KMS-11 (cell line): ENCODE measurements at regions not wholly inside any gene's neighbourhood (a gene's known extent, or its start where the extent isn't known, plus 50 kb on each side); places are given as distances from the start of the nearest gene placed in this dataset.

Source experiments
- H2AFZ ChIP-seq: fragments of 200-600 bp; sonication (generic); 2 replicates; pipeline ENCODE4 v1.6.1; 2016; ENCODE audit warnings: antibody characterized with exemption, mixed run types, low read depth
- H3K27ac ChIP-seq: fragments of 200-600 bp; sonication (generic); 2 replicates; pipeline ENCODE4 v1.6.1; 2016; ENCODE audit warnings: mild to moderate bottlenecking, mixed run types
- H3K27me3 ChIP-seq: fragments of 200-600 bp; sonication (generic); 2 replicates; pipeline ENCODE4 v1.6.1; 2017; ENCODE audit warnings: mild to moderate bottlenecking, low read depth, mixed run types, moderate library complexity; ENCODE audit not compliant: insufficient read depth
- H3K36me3 ChIP-seq: fragments of 200-600 bp; sonication (generic); 2 replicates; pipeline ENCODE4 v1.6.1; 2017; ENCODE audit warnings: mild to moderate bottlenecking, mixed run types; ENCODE audit not compliant: insufficient read depth
- H3K4me1 ChIP-seq: fragments of 200-600 bp; sonication (generic); 2 replicates; pipeline ENCODE4 v1.6.1; 2016; ENCODE audit warnings: mild to moderate bottlenecking, low read depth, mixed run types; ENCODE audit not compliant: poor library complexity, severe bottlenecking
- H3K4me2 ChIP-seq: fragments of 200-600 bp; sonication (generic); 2 replicates; pipeline ENCODE4 v1.7.0; 2016; ENCODE audit warnings: mild to moderate bottlenecking, mixed run types
- H3K4me3 ChIP-seq: fragments of 200-600 bp; sonication (generic); IDR thresholded peaks from 2 replicates; pipeline ENCODE4 v1.6.1; 2017; ENCODE audit warnings: low read depth, low read length, mixed read lengths; ENCODE audit not compliant: insufficient read depth
- H3K79me2 ChIP-seq: fragments of 200-600 bp; sonication (generic); 2 replicates; pipeline ENCODE4 v1.6.1; 2016; ENCODE audit warnings: low read depth, mixed run types; ENCODE audit not compliant: insufficient read depth
- H3K9ac ChIP-seq: fragments of 200-600 bp; sonication (generic); 2 replicates; pipeline ENCODE4 v1.6.1; 2016; ENCODE audit warnings: mild to moderate bottlenecking, mixed run types
- H4K20me1 ChIP-seq: fragments of 200-600 bp; sonication (generic); 2 replicates; pipeline ENCODE4 v1.6.1; 2016; ENCODE audit warnings: mild to moderate bottlenecking, mixed run types; ENCODE audit not compliant: insufficient read depth
- CTCF ChIP-seq: fragments of 200-600 bp; sonication (generic); conservative IDR thresholded peaks from 2 replicates; pipeline ENCODE4 v1.6.1; 2017; ENCODE audit warnings: low read depth, mild to moderate bottlenecking, antibody characterized with exemption, low read length, moderate library complexity, mixed read lengths

- H3K79me2 ChIP-seq, result no peaks in the 10 kb centered on the region
- no peaks in the 10 kb centered on the region for H3K27me3 ChIP-seq
- peak overlapping the region; percentile 78 for H3K4me3 ChIP-seq
- H3K9ac ChIP-seq, result peak overlapping the region; percentile 57; the same call in 1 of the 2 replicates
- H4K20me1 ChIP-seq, result no peaks in the 10 kb centered on the region
- TF ChIP-seq CTCF, result no peak
- peak overlapping the region; percentile 76 for H3K27ac ChIP-seq
- peak overlapping the region; percentile 96 for H3K4me2 ChIP-seq
- no peaks in the 10 kb centered on the region for H3K36me3 ChIP-seq
- peaks cover 34% of the 10 kb centered on the region for H3K4me1 ChIP-seq
- H2AFZ ChIP-seq, result peak overlapping the region; percentile 61
Measured at GRCh38 chr1:86247597-86248279, 91.2 kb upstream of the COL24A1 start.

GRCh38 chr1:86245566-86246190 is 89.1 kb upstream of the COL24A1 start:
- no peak for TF ChIP-seq CTCF
- no peak overlapping the region for H3K9ac ChIP-seq
- H4K20me1 ChIP-seq, result no peaks in the 10 kb centered on the region
- H3K4me2 ChIP-seq, result no peak overlapping the region
- H3K27ac ChIP-seq, result no peak overlapping the region; the same call in 1 of the 2 replicates
- H2AFZ ChIP-seq, result no peak overlapping the region
- no peaks in the 10 kb centered on the region for H3K27me3 ChIP-seq
- no peaks in the 10 kb centered on the region for H3K36me3 ChIP-seq
- H3K4me3 ChIP-seq, result no peak overlapping the region
- no peaks in the 10 kb centered on the region for H3K79me2 ChIP-seq
- peaks cover 34% of the 10 kb centered on the region for H3K4me1 ChIP-seq

GRCh38 chr1:86239894-86240293 is 83.3 kb upstream of the COL24A1 start:
- H3K9ac ChIP-seq, result no peak overlapping the region
- H2AFZ ChIP-seq, result no peak overlapping the region
- H3K4me3 ChIP-seq, result no peak overlapping the region
- no peaks in the 10 kb centered on the region for H4K20me1 ChIP-seq
- no peak overlapping the region for H3K27ac ChIP-seq
- no peaks in the 10 kb centered on the region for H3K4me1 ChIP-seq
- H3K27me3 ChIP-seq, result no peaks in the 10 kb centered on the region
- H3K36me3 ChIP-seq, result no peaks in the 10 kb centered on the region
- no peaks in the 10 kb centered on the region for H3K79me2 ChIP-seq
- no peak for TF ChIP-seq CTCF
- H3K4me2 ChIP-seq, result no peak overlapping the region

- Histone ChIP-seq H3K36me3 (no peaks in the 10 kb centered on the region), H3K4me2 (no peak overlapping the region), H4K20me1 (no peaks in the 10 kb centered on the region), H3K27ac (no peak overlapping the region), H3K27me3 (no peaks in the 10 kb centered on the region), H3K4me3 (no peak overlapping the region), H2AFZ (no peak overlapping the region), H3K79me2 (no peaks in the 10 kb centered on the region), H3K9ac (no peak overlapping the region), H3K4me1 (no peaks in the 10 kb centered on the region)
- TF ChIP-seq CTCF, result no peak
Measured at GRCh38 chr1:86239490-86239889, 82.9 kb upstream of the COL24A1 start.
